ENCODE measurements at regions not wholly inside any gene's neighbourhood (a gene's known extent, or its start where the extent isn't known, plus 50 kb on each side); places are given as distances from the start of the nearest gene placed in this dataset.

GRCh38 chr12:104858611-104859543 lies 99.2 kb downstream of the SLC41A2 start:
- no peak overlapping the region for H3K4me2 ChIP-seq (ENCODE audit: control insufficient read depth, extremely low read depth, insufficient read depth, low read depth, low read length)
- DNase-seq (ENCODE audit: low read depth, low spot score) (no peak), FAIRE-seq (no peak)
- dilution Hi-C loops (cut with MboI; ENCODE audit: extremely low pct_ligation_motif_present, low sequenced_read_pairs): no loop called here
- TF ChIP-seq, protein P1, sequence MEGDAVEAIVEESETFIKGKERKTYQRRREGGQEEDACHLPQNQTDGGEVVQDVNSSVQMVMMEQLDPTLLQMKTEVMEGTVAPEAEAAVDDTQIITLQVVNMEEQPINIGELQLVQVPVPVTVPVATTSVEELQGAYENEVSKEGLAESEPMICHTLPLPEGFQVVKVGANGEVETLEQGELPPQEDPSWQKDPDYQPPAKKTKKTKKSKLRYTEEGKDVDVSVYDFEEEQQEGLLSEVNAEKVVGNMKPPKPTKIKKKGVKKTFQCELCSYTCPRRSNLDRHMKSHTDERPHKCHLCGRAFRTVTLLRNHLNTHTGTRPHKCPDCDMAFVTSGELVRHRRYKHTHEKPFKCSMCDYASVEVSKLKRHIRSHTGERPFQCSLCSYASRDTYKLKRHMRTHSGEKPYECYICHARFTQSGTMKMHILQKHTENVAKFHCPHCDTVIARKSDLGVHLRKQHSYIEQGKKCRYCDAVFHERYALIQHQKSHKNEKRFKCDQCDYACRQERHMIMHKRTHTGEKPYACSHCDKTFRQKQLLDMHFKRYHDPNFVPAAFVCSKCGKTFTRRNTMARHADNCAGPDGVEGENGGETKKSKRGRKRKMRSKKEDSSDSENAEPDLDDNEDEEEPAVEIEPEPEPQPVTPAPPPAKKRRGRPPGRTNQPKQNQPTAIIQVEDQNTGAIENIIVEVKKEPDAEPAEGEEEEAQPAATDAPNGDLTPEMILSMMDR (optimal IDR thresholded peaks at IDR 0.05 in 1 of 3, IDR thresholded peaks at IDR 0.05 in 1 of 3, conservative IDR thresholded peaks at IDR 0.05 in 1 of 3; ENCODE audit: extremely low read depth in 1 of 3, insufficient read depth in 2 of 3, low read length in 3 of 3): no peak
- no peak for TF ChIP-seq EZH2 (IDR thresholded peaks at IDR 0.05; ENCODE audit: low read length)
- H2AFZ ChIP-seq (ENCODE audit: control insufficient read depth, low read length): no peak overlapping the region
- no peak overlapping the region for H3K27ac ChIP-seq (ENCODE audit: control insufficient read depth, insufficient read depth, low read length)
- no peaks in the 10 kb centered on the region for H3K4me1 ChIP-seq (ENCODE audit: control insufficient read depth, extremely low read depth, insufficient read depth, low read length)
- H3K9me3 ChIP-seq (ENCODE audit: control insufficient read depth, low read depth, low read length): no peaks in the 10 kb centered on the region
- H4K20me1 ChIP-seq (ENCODE audit: control insufficient read depth, extremely low read depth, insufficient read depth, low read length): no peaks in the 10 kb centered on the region
- H3K9ac ChIP-seq (ENCODE audit: control insufficient read depth, extremely low read depth, insufficient read depth, low read length): no peak overlapping the region
- H3K36me3 ChIP-seq (ENCODE audit: control insufficient read depth in 2 of 2, extremely low read depth in 1 of 2, insufficient read depth in 2 of 2, low read length in 2 of 2): no peaks in the 10 kb centered on the region
- H3K27me3 ChIP-seq (ENCODE audit: control insufficient read depth, extremely low read depth, insufficient read depth, low read length): no peaks in the 10 kb centered on the region
- H3K4me3 ChIP-seq (ENCODE audit: control insufficient read depth in 2 of 3, extremely low read depth in 1 of 3, insufficient read depth in 2 of 3, low read depth in 1 of 3, low read length in 3 of 3): no peak overlapping the region
- no peaks in the 10 kb centered on the region for H3K9me1 ChIP-seq (ENCODE audit: control insufficient read depth, extremely low read depth, insufficient read depth, low read length)
- no peaks in the 10 kb centered on the region for H3K79me2 ChIP-seq (ENCODE audit: control insufficient read depth, insufficient read depth, low read length)

DNA sequence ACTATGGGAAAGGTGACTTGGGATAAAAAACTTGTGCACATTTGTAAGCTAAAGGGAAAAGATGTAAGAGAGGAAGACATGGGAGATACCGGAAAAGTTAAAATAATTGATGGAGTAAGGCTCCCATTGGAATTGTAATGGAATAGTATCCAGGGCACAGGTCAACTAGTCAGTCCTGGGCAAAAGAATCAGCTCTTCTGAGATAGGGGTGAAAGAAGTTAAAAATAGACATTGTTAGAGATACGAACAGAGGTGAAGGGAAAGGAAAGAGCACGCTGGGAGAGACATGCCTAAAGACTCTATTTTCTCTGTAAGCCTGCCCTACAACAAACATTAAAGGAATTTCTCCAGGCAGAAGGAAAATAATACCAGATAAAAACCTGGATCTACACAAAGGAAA lies 101.6 kb downstream of the SLC41A2 start:
- Histone ChIP-seq H3K9me3 (ENCODE audit: control insufficient read depth, low read depth, low read length) (no peaks in the 10 kb centered on the region), H3K9ac (ENCODE audit: control insufficient read depth, extremely low read depth, insufficient read depth, low read length) (no peak overlapping the region), H3K79me2 (ENCODE audit: control insufficient read depth, insufficient read depth, low read length) (no peaks in the 10 kb centered on the region), H3K9me1 (ENCODE audit: control insufficient read depth, extremely low read depth, insufficient read depth, low read length) (no peaks in the 10 kb centered on the region), H3K4me1 (ENCODE audit: control insufficient read depth, extremely low read depth, insufficient read depth, low read length) (no peaks in the 10 kb centered on the region), H3K4me3 (ENCODE audit: control insufficient read depth in 2 of 3, extremely low read depth in 1 of 3, insufficient read depth in 2 of 3, low read depth in 1 of 3, low read length in 3 of 3) (no peak overlapping the region), H3K27ac (ENCODE audit: control insufficient read depth, insufficient read depth, low read length) (no peak overlapping the region), H3K4me2 (ENCODE audit: control insufficient read depth, extremely low read depth, insufficient read depth, low read depth, low read length) (no peak overlapping the region), H4K20me1 (ENCODE audit: control insufficient read depth, extremely low read depth, insufficient read depth, low read length) (no peaks in the 10 kb centered on the region), H3K27me3 (ENCODE audit: control insufficient read depth, extremely low read depth, insufficient read depth, low read length) (no peaks in the 10 kb centered on the region), H3K36me3 (ENCODE audit: control insufficient read depth in 2 of 2, extremely low read depth in 1 of 2, insufficient read depth in 2 of 2, low read length in 2 of 2) (no peaks in the 10 kb centered on the region), H2AFZ (ENCODE audit: control insufficient read depth, low read length) (no peak overlapping the region)
- no peak for DNase-seq (ENCODE audit: low read depth, low spot score)
- dilution Hi-C loops (cut with MboI; ENCODE audit: extremely low pct_ligation_motif_present, low sequenced_read_pairs): no loop called here
- FAIRE-seq: no peak
- TF ChIP-seq, protein P1 (optimal IDR thresholded peaks at IDR 0.05 in 1 of 3, IDR thresholded peaks at IDR 0.05 in 1 of 3, conservative IDR thresholded peaks at IDR 0.05 in 1 of 3; ENCODE audit: extremely low read depth in 1 of 3, insufficient read depth in 2 of 3, low read length in 3 of 3): no peak
- no peak for TF ChIP-seq EZH2 (IDR thresholded peaks at IDR 0.05; ENCODE audit: low read length)

Data from keratinocyte (primary cell).